AG04449 (cell line): ENCODE measurements at regions not wholly inside any gene's neighbourhood (a gene's known extent, or its start where the extent isn't known, plus 50 kb on each side); places are given as distances from the start of the nearest gene placed in this dataset.
"Not testable (repeated sequence)": the region's sequence is repeated elsewhere in the genome, so short reads cannot be mapped to it uniquely, and the experiment has no call there.

Experiments used
- CTCF ChIA-PET: fragments of 350-600 bp; formaldehyde crosslinking; extraction: SDS; loops from one replicate; lab custom pipeline; 2021; ENCODE audit warnings: antibody characterized with exemption; lab: Yijun Ruan, JAX
- POLR2A ChIA-PET: fragments of 400-600, 350-600 bp; formaldehyde crosslinking; extraction: SDS; loops from one replicate; lab custom pipeline; 2020; ENCODE audit warnings: antibody characterized with exemption, inconsistent platforms; lab: Yijun Ruan, JAX
- DNase-seq: peaks from one replicate; pipeline ENCODE4 v3.0.0-alpha.2; 2010; ENCODE audit warnings: low read depth, low spot score
- H3K4me3 ChIP-seq: 2 replicates; pipeline ENCODE4 v1.5.1; 2011; ENCODE audit warnings: low read depth, mild to moderate bottlenecking, control low read depth, low read length
- TF ChIP-seq, protein P1 (sequence below): IDR thresholded peaks from one replicate; pipeline ENCODE4 v1.5.1; 2011; ENCODE audit warnings: mild to moderate bottlenecking, moderate library complexity, low read length, control low read depth, inconsistent platforms; ENCODE audit not compliant: insufficient read depth; ENCODE audit errors: missing control alignments

DNA sequence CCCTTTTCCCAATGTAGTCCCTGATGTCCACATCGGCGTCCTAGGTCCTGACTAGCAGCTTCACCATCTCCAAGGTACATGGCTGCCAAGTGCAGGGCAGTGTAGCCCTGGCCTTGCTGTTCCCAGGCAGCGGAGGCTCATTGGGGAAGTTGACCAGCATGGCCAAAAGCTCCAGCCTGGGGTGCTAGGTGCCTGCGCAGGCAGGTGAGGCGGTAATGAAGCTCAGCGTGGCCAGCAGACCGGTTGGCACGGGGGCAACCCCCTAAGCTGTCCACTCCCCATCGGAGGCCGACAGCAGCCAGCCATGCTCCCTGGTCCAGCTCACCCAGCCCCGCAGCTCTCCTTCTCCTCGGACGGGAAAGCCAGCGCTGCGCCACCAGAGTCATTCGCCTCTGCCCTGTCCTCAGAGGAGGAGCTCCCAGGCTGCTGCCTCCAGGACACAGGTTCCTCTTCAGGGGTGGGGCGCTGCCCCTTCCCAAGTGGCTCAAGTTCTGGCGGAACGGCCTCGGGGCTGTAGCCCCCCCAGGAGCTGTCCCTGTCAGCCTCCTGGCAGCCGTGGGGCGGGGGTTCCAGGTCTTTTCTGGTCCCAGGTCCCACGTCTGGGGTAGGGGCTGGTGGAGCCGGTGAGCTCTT lies 1218.2 kb downstream of the FOXD4L5 start:
- ChIA-PET POLR2A (no interaction called here), CTCF (no interaction called here)
- DNase-seq = no peak
- no peak overlapping the region for H3K4me3 ChIP-seq
- TF ChIP-seq, protein P1, sequence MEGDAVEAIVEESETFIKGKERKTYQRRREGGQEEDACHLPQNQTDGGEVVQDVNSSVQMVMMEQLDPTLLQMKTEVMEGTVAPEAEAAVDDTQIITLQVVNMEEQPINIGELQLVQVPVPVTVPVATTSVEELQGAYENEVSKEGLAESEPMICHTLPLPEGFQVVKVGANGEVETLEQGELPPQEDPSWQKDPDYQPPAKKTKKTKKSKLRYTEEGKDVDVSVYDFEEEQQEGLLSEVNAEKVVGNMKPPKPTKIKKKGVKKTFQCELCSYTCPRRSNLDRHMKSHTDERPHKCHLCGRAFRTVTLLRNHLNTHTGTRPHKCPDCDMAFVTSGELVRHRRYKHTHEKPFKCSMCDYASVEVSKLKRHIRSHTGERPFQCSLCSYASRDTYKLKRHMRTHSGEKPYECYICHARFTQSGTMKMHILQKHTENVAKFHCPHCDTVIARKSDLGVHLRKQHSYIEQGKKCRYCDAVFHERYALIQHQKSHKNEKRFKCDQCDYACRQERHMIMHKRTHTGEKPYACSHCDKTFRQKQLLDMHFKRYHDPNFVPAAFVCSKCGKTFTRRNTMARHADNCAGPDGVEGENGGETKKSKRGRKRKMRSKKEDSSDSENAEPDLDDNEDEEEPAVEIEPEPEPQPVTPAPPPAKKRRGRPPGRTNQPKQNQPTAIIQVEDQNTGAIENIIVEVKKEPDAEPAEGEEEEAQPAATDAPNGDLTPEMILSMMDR = no peak

DNA sequence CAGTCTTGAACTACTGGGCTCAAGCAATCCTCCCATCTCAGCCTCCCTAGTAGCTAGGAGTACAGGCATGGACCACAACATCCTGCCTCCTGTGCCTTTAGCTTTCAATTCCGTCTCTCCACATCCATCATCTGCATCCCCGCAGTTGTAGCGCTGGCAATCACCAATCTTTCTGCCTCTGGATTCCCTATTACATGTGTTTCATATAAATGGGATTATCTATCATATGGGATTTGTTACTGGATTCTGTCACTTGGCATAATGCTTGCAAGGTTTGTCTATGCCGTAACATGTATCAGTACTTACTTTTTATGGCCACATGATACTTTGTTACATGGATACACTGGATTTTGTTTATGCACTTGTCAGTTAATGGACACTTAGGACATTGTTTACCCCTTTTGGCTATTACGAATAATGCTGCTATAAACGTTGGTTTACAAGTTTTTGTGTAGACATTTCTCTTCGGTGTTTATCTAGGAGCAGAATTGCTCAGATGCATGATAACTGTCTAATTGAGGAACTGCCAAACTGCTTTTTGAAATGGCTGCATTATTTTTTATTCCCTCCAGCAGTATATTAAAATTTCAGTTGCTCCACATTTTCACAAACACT lies 1223.9 kb downstream of the FOXD4L5 start:
- no peak for DNase-seq
- no peak overlapping the region for H3K4me3 ChIP-seq
- POLR2A ChIA-PET = no interaction called here
- TF ChIP-seq, protein P1 = no peak
- CTCF ChIA-PET = no interaction called here

DNA sequence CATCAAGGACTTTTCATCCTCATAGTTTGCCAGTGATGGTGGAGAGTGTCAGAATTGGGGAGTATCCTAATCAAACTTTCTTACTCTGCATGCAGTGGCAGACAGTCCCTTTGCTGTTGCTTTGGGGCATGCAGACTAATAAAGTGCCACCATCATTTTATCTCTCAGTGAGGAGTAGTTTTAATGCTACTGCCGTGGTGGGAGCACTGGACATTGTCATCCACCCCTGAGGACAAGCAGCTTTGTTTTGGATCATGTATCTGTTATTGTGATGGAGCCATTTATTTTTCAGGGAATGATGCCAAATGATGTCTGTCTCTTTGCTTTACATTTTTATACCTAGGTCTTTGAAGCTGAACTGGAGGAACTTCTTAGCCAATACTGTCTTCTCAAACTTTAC lies 1226.9 kb downstream of the FOXD4L5 start:
- H3K4me3 ChIP-seq, DNase-seq, CTCF ChIA-PET, POLR2A ChIA-PET: not testable (repeated sequence)

DNA sequence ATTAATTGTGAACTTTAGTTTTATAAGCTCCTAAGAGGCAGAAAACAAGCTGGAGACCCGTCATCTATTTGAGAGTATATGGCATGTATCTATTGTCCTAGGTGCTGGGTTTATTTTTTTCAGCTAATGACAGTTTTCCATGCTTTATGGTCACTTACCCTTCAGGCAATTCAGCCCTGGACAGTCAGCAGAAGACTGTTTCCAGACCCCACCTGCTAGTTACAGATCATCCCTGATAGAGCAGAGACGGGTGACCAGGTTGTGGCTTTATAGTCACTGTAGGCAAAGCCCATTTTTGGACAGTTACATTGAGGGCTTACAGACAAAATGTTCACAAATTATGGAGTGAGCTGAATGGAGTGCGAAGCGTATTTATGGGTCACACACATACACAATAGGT lies 1227.5 kb downstream of the FOXD4L5 start:
- H3K4me3 ChIP-seq = no peak overlapping the region
- no peak for DNase-seq
- POLR2A ChIA-PET = no interaction called here
- TF ChIP-seq, protein P1 = no peak
- CTCF ChIA-PET = no interaction called here

DNA sequence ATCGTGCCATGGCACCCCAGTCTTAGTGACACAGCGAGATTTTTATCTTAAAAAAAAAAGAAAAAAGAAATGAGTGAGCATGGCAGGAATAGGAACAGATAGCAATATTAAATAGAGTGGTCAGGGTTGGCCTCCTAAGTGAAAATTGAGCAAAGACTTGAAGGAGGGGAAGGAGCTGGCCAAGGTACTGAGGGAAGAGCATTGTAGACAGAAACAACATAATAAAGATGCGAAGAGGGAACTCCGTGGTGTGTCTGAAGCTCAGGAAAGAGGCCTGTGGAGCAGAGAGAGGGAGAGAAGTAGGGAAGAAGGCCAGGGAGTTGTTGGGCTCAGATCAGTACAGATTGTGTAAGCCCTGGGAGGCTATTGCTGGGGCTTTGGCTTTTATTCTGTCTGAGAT lies 1256.1 kb downstream of the FOXD4L5 start:
- H3K4me3 ChIP-seq, DNase-seq, CTCF ChIA-PET, POLR2A ChIA-PET: not testable (repeated sequence)

DNA sequence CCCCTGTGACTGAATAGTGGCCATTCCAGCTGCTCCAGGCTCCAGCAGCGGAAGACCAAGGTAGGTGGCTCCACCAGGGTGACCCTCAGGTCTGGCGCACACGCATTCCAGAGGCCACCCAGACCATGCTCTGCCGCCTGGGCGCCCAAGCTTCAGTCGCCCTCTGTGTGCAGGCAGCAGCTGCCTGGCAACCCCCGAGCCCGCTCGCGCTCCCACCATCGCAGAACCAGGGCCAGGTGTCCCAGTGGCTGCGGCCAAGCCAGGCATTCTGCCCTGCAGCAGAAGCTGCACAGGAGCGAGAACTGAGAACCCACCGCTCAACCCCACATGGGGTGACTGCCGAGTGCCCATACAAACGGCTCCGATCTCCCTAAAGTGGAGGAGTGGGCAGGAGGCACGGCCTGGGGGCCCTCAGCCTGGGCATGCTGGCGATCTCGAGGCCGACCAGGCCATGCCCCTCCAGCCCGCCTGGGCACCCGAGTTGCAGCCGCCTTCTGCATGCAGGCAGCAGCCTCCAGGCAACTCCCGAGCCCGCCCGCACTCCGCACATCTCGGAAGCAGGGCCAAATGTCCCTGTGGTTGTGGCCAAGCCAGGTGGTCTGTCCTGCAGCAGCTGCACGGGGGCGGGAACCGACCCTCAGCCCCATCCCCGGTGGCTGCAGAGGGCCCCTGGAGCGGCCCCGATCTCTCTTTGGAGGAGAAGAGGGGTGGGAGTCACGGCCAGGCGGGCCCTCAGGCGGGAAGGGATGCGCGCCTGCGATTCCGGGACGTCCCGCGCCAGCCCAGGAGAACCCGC lies 1264.1 kb downstream of the FOXD4L5 start:
- POLR2A ChIA-PET, H3K4me3 ChIP-seq, DNase-seq, CTCF ChIA-PET: not testable (repeated sequence)

DNA sequence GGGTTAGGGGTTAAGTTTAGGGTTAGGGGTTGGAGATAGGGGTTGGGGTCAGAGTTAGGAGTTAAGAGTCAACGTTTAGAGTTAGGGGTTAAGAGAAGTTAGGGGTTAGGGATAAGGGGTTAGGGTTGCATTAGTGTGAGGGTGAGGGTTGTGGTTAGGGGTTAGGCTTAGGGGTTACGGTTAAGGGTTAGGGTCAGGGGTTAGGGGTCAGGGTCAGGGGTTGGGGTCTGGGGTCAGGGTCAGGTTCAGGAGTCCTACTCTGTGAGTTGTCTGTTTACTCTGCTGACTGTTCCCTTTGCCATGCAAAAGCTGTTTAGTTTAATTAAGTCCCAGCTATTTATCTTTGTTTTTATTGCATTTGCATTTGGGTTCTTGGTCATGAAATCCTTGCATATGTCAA lies 1267.3 kb downstream of the FOXD4L5 start:
- DNase-seq, CTCF ChIA-PET, POLR2A ChIA-PET: not testable (repeated sequence)
- H3K4me3 ChIP-seq = peak overlapping the region; percentile 24; the same call in 1 of the 2 replicates

DNA sequence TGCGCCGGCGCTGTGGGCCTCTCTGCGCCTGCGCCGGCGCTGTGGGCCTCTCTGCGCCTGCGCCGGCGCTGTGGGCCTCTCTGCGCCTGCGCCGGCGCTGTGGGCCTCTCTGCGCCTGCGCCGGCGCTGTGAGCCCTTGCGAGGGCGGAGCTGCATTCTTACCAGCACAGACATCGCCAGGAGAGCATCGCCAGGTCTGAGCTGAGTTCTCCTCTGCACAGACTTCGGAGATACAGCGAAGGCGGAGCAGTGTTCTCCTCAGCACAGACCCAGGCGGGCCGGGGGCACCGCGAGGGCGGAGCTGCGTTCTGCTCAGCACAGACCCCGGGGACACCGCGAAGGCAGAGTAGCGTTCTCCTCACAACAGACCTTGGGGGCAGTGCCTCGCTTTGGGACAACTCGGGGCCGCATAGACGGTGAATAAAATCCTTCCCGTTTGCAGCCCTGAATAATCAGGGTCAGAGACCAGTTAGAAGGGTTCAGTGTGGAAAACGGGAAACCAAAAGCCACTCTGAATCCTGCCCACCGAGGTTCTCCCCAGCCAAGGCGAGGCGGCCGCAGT lies 1268.1 kb downstream of the FOXD4L5 start:
- H3K4me3 ChIP-seq = peak overlapping the region; percentile 55
- POLR2A ChIA-PET = not testable (repeated sequence)

DNA sequence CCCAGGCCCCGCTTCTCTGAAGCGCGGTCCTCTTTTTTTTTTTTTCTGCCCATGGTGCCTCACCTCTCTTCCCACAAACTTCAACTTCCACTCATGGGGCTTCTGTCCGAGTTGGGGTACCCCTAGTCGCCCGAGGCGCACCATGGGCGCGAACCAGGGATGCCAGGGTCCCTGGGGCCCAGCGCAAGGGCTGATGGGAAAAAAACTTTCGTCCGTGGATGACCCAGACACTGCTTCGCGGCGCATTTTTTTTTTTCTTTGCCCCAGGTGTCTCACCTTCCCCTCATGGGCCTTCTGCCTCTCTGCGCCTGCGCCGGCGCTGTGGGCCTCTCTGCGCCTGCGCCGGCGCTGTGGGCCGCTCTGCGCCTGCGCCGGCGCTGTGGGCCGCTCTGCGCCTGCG lies 1268.8 kb downstream of the FOXD4L5 start:
- peak overlapping the region; percentile 62 for H3K4me3 ChIP-seq
- POLR2A ChIA-PET, DNase-seq, CTCF ChIA-PET: not testable (repeated sequence)

More for the DNA sequence above, 1268.1 kb downstream of the FOXD4L5 start:
- DNase-seq, CTCF ChIA-PET: not testable (repeated sequence)
